HG02798 (cell line): ENCODE measurements at regions not wholly inside any gene's neighbourhood (a gene's known extent, or its start where the extent isn't known, plus 50 kb on each side); places are given as distances from the start of the nearest gene placed in this dataset.

Source experiments
- ATAC-seq: cut with Tn5 transposase; IDR thresholded peaks from one replicate; pipeline ENCODE4 v1.9.1; 2021; ENCODE audit warnings: mild to moderate bottlenecking; ENCODE audit not compliant: unreplicated experiment, poor library complexity

DNA sequence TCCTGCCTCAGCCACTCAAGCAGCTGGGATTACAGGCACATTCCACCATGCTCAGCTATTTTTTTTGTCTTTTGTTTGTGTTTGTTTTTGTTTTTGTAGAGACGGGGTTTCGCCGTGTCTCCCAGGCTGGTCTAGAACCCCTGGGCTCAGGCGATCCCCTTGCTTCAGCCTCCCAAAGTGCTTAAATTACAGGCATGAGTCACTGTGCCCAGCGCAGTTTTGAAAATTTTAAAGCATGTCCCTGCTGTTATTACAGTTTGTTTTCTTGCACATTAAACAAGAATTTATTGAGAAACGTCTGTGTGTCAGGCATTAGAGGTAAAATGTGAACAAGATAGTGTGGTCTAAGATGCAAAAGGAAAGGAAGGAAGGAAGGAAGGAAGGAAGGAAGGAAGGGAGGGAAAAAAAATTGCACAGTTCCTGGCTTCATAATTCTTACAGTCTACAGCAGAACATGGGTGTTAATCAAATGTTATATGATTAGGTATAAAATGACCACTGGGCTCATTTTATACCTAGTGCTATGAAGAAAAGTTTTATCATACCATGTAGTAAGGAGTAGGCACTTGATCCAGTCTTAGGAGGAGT is 205.4 kb downstream of the SNX18 start:
- ATAC-seq, result no peak

DNA sequence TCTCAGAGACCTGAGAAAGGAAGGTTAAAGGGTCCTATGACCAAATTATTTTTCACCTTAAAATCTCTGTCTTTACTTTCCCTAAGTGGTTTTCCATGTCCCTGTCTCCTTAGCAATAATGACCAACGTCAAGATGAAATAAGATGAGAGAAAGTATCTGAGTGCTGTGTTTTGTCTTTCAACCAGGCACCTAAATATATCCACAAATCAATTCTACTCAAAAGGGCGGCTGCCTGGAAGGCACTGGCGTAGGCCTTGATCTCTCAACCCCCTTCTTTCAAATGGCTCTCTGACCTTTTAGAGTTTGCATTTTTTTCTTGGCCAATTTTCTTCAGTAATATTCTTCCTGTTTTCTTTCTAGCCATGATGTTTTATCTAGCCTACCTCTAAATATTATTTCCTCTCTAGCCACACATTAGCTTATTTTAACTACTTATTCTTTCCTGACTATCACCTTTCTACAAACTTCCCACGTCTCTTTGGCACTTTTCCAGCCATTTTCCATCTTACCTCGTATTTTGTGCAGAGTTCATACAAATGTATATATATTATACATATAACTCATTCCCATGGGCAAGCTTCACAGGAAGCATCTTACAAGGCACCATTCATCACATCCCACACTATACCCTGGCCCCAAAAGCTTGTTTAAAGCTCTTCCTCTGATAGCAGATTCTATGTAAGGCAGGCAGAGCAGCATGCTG is 204.5 kb downstream of the SNX18 start:
- no peak for ATAC-seq

DNA sequence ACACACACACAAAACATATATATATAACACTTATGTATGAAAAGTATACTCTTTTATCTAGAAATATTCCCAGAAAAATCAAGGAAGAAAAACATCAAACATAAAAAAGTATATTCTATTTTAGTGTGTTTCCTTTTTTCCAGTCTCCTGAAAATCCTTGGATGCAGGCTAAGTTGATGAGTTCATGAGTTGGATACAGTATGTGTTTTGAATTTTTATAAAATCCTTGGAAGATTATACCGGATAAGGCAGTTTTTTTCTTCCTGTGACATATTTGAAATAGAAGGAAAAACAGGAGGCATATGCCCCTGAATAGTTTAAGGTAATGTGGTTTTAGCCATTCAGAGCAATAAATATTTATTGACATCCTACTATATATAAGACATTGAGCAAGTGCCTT is 203.6 kb downstream of the SNX18 start:
- no peak for ATAC-seq

DNA sequence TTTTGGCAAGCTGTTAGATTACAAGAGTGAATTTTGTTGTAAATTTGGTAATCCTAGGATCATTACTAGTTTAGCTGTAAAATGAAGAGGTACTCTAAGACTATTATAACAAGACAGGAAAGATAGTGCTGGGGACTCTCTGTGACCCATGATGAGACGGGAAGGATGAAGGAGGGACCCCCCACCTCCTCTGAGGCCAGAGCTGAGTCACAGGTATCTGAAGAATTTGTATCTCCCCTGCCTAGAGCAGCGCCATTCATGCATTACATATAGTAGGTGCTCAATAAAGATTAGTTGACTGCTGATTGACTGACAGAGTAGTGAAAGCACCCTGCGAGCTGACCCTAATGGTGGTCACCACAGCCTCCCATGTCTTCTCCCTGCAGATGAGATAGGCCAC is 202.8 kb downstream of the SNX18 start:
- no peak for ATAC-seq

DNA sequence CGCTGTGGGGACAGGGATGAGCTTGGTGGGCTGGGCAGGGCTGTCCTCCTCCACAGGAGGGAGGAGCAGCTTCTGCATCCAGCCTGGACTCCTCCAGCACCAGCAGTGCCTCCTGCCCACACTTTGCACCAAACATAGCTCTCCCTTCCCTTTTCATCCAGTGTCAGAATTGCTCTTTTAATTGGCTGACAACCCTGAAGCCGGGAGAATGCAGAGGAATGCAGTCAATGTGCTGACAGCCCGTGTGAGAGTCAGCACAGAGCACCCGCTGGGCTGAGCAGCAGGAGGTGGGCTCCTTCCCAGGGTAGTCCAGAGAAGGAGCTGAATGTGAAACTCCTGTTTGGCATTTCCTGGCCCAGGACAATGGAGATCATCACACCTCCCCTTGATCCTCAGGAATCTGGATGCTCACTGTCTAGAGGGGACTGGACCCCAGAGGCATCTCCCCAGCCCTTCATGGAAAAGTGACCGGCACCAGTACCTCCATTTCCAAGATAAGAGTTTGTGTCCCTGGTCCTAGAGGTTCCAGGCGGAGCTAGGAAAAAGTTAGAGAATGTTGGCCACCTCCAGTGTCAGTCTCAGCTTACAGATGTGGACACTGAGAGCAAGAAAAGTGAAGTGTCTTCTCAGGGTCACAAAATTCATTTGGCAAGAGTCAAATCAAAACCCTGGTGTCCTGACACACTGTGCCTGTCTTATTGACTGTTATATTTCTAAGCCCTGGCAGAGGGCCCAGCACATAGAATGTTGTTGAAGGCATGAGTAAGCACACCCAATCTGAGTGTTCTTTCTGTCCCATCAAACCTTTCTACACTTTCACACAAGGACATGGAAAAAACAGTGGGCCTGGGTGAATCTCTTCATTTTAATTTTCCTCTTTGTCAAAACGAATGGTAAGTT is 202.1 kb downstream of the SNX18 start:
- no peak for ATAC-seq

DNA sequence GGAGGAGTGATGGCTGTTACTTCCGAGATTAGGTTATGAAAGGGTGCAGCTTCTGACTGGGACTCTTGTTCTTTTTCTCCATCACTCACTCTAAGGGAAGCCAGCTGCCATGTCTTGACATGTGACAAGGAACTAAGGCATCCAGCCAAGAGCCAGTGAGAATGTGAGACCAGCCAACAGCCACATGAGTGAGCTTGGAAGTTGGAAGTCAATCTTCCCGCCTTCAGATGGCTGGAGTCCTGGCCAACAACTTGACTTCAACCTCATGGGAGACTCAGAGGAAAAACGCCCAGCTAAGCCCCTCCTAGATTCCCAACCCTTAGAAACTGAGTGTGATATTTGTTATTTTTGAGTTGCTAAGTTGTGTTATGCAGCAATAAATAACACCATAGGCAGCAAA is 201.1 kb downstream of the SNX18 start:
- ATAC-seq, result no peak

DNA sequence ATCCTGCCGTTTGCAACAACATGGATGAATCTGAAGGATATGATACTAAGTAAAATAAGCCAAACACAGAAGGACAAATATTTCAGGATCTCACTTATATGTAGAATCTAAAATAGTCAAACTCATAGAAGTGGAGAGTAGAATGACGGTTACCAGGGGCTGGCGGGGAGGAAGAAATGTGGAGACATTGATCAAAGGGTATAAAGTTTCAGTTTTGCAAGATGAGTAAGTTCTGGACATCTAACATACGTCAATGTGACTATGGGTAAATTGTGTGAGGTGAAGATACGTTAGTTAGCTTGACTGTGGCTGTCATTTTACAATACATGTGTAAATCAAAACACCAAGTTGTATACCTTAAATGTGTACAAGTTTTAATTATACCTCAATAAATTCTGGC is 200.3 kb downstream of the SNX18 start:
- no peak for ATAC-seq

DNA sequence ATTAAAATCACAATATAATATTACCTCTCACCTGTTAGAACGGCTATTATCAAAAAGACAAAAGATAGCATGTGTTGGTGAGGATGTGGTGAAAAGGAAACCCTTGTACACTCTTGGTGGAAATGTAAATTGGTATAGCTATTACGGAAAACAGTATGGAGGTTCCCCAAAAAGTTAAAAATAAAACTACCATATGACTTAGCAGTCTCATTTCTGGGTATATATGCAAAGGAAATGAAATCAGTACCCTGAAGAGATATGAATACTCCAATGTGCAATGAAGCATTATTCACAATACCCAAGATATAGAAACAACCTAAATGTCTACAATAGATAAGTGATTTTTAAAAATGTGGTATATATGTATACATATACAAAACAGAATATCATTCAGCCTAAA is 199.9 kb downstream of the SNX18 start:
- ATAC-seq, result no peak

DNA sequence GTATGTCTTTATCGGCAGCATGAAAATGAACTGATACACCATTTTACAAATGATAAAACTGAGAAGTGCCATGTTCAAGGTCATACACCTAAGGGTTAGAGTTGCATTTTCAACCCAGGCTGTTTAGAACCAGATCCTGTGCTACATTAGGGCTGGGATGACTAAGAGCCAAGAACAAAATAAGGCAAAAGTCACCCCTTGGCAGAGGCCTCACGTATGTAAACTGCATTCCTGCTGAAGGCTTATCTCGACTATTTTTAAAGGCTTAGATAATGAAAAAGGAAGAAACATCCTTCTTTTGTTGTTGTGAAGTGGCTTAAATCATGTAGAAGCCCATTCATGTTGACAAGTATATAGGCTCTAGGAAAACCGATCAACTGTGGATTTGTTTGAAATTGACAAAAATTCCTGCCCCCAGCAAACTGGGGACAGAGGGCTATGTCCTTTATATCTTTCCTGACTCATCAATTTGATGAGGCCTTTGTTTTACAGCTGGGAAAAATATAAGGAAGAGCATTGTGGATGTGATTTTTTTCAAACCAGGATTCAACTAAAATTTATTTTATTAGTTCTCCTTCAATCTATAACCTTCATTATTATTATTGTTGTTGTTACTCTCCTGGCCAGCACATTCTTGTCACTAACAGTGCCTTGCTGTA is 196.5 kb downstream of the SNX18 start:
- ATAC-seq, result no peak

DNA sequence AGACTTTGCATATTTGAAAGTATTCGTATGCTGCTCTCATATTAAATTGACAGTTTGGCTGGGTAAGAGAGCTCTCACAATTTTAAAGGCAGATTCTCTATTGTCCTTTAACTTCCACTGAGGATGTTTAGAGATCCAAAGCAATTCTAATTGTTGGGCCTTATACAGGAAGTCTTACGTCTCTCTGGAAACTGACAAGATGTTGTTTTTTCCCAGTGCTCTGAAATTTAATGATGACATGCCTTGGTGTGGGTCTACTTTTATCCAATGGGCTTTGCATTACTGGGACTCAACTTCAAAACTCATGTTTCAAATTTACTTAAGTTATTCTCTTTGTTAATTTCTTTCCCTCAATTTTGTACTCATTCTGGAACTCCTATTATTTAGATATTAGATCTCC is 191.5 kb downstream of the SNX18 start:
- ATAC-seq, result no peak

DNA sequence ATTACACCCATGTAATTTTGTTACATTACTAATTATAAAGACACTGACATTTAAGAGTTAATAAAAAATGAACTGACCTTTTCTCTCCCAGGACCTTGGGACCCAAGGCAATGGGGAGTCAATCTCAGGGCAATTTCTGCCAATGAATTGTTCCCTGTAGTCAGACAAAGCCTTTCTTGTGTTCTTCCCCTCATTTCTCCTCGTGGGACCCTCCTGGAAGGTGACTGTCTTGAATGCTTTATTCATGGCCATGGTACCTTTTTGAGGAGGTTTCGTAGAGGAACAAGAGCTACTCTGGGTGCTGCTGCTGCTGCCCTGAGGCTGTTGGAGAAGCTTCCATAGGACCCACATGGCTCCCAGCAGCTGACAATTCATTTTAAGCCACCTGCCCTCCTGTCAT is 190.3 kb downstream of the SNX18 start:
- no peak for ATAC-seq

DNA sequence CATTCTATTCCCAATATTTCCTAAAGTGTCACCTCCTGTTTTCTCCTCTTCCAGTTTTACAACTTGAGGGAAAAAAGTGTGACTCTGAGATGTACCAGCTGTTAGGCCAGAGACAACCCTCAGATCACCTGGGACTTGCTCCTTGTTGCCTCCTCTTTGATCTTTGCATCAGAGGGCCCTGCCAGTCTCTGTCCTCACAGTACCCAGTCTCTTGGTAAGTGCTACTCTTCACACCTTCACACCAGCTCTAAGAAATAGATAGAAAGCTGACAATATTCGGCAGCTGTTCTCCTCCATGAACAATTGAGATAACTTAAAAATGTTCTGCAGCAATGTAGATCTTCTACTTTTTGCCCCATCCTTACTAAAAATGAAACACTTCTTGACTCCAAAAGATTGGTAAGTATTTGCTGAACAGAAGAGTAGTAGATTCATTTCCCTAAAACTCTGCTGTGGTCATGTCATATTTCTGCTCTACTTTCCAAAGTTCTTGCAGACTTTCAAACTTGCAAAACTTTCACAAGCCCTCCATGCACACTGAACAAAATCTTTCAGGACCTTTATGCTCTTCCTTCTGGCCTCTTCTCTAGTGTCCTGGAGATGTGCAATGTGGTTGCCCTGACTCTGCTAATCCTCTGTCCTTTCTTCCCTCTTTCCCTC is 188.6 kb downstream of the SNX18 start:
- ATAC-seq, result no peak

DNA sequence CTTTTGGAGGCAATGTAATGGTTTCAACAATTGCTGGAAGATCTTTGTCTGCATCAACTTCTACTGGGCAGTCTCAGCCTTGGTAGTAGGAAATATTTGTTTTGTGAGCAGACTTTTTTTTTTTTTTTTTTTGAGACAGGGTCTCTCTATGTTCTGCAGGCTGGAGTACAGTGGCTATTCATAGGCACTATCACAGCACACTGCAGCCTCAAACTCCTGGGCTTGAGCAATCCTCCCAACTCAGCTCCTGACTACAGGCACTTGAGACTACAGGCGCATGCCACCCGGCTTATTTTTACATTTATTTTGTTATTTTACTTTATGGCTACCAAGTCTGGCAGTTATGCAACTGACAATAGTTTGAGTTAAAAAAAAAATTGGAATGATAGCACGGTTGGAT is 187.3 kb downstream of the SNX18 start:
- ATAC-seq, result no peak

DNA sequence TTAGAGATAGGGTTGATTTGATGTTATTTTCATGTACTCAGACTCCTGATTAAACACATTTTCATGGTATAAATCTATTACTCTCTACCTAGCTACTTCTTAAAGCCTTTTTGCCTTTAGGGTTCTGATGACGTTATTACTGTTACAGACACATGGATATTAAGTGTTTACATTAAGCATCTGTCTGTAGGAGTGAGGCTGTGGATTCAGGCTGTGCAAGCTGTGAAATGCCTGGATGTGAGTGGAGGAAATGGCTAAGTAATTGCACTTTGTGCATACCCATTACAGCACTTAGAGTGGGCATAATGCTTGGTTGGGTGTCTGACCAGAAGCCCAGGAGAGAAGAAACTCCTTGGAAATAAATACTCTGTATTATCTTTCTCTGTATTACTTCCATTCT is 186.8 kb downstream of the SNX18 start:
- no peak for ATAC-seq

DNA sequence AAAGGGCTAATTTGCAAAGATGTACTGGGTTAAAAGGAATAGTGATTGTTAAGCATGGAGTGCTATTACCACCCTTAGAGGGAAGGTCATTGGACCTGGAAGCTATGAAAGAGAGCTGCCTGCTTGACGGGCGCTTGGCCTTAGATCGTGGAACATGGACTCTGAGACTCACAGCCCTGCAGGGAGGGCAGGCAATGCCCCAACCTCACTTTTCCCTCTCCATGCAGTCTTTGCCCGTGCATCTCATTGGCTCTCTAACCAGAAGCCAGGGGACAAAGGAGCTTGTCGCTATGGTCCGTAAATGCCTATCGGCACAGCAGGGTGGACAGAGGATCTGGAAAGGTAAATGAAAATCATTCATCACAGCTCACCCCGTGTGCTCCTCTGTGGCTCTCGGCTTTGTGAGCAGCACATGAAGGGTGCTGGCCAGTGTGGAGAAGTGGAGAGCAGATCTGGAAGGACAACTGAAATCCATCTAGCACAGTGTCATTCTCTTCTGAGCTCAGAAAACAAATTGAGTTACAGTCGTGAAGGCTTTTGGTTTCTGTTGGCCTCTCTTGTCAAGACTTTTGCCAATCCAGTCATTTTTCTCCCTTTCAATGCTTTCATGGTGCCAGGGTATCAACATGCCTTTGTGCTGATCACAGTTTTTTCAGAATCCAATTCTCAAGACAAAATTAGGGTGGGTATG is 186.2 kb downstream of the SNX18 start:
- ATAC-seq, result no peak

DNA sequence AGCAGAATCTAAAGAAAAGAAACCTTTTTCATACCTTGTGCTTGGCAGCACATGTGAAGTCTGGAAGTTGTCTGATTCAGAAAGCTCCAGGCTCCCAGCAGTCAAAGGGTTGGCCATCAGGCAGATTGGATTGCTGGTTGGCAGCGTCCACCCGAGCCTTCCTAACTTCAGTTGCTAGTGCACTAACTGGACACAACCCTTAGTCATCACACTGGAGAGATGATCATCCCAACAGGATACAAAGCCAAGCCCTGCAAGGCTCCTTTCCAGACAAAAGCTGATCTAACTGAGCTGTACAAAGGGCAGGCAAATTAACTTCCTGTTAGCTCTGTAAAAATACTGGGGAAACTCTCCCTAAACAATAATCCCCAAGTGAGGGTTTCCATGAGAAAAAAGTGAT is 185.6 kb downstream of the SNX18 start:
- ATAC-seq, result no peak

DNA sequence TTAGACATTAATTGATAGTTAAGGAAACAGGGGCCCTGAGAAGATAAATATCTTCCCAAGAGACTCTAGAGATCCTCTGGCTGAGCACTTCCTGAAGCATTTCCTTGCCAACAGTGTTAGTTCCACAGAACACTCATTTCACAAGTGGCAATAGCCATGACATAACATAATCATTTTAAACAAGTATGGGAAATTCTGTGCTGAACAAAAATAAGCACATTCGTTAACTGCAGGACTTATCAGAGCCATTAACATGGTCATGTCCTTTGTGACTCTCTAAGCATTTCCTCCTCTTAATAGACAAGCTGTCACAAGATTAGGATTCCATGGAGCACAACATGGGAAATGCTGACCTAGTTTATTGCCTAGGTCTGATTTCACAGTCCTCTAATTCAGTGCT is 184.9 kb downstream of the SNX18 start:
- no peak for ATAC-seq

DNA sequence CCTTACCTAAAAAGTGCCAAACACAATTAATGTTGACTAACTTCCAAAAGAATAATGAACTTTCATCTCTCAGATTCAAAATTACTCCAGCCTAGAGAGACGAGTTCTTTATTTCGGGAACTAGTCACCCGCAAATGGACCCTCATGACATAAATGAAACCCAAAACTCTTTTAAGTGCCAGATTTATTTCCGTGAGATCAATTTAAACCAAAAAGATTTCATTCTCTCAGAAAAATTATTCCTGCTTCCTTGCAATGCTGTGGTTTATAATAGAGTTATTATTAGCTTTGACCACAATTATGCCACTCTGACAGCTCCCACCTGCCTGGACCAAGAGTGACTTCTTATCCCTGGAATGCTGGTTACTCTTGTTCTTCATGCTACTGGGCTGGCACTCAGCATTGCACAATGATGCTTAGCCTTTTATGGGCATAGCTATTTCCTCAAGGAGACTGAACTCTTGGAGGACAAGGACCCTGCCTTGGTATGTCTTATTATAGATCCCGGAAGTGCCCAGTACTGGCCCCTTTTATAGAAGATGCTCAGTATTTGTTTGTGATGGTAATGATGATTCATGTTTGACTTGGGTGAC is 183.5 kb downstream of the SNX18 start:
- no peak for ATAC-seq

DNA sequence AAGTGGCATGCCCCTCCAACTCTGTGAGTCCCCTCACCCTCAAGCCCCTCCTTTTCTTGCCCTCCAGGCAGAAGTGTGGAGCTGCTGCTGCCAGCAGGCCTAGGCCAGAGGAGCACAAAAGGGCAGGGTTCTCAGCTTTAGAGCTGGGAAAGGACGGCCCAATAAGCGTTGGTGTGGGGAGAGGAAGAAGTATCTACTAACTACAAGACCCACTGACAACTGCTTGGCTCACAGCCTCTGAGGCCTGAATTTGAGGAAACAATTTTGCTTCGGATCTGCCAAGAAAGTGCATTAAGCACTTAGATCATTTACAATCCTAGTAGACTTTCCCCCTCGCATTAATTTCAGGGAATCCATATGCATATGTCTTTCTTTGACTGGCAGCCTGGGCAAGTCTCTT is 179.4 kb downstream of the SNX18 start:
- no peak for ATAC-seq

DNA sequence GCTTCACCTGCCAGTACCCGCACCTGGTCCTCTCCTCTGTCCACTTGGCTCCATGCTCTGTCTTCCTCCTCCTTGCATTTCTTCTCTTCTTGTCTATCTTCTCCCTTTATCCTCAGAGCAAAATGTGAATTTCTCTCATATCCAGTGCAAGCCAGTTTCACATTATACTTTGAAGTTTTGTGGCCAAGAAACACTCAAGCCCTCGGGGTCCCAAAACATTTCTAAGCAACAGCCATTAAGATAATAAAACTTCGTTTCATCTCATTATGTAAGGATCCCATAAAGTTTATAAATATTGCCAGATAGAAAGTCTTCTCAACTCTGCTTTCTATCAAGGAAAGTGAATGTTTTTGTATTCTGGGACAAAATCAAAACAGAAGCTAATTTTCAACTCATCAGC is 178.8 kb downstream of the SNX18 start:
- ATAC-seq, result no peak
